ENCODE measurements at regions not wholly inside any gene's neighbourhood (a gene's known extent, or its start where the extent isn't known, plus 50 kb on each side); places are given as distances from the start of the nearest gene placed in this dataset.

GRCh38 chr11:112366012-112366411, 105.4 kb upstream of the PLET1 start:
- no peak overlapping the region for H3K4me3 ChIP-seq (ENCODE audit: low read depth, low read length)
- TF ChIP-seq, protein P1, sequence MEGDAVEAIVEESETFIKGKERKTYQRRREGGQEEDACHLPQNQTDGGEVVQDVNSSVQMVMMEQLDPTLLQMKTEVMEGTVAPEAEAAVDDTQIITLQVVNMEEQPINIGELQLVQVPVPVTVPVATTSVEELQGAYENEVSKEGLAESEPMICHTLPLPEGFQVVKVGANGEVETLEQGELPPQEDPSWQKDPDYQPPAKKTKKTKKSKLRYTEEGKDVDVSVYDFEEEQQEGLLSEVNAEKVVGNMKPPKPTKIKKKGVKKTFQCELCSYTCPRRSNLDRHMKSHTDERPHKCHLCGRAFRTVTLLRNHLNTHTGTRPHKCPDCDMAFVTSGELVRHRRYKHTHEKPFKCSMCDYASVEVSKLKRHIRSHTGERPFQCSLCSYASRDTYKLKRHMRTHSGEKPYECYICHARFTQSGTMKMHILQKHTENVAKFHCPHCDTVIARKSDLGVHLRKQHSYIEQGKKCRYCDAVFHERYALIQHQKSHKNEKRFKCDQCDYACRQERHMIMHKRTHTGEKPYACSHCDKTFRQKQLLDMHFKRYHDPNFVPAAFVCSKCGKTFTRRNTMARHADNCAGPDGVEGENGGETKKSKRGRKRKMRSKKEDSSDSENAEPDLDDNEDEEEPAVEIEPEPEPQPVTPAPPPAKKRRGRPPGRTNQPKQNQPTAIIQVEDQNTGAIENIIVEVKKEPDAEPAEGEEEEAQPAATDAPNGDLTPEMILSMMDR (IDR thresholded peaks at IDR 0.05; ENCODE audit: insufficient read depth, low read length) = no peak
- DNase-seq (ENCODE audit: low read depth) = no peak

DNA sequence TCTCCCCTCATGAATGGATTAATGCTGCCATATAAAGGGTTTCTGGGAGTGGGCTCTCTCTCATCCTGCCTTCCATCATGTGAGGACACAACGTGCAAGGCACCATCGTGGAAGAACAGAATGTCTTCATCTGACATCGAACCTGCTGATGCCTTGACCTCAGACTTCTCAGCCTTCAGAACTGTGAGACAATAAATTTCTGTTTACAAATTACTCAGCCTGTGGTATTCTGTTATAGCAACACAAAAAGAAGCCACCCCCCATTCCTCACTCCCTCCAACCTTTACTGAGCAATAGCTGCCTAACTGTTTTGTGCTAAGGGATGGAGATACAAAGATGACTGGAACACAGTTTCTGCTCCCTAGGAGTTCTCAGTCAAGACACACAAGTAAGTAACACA, 106.1 kb upstream of the PLET1 start:
- TF ChIP-seq, protein P1 (IDR thresholded peaks at IDR 0.05; ENCODE audit: insufficient read depth, low read length) = no peak
- no peak overlapping the region for H3K4me3 ChIP-seq (ENCODE audit: low read depth, low read length)
- DNase-seq (ENCODE audit: low read depth) = no peak

DNA sequence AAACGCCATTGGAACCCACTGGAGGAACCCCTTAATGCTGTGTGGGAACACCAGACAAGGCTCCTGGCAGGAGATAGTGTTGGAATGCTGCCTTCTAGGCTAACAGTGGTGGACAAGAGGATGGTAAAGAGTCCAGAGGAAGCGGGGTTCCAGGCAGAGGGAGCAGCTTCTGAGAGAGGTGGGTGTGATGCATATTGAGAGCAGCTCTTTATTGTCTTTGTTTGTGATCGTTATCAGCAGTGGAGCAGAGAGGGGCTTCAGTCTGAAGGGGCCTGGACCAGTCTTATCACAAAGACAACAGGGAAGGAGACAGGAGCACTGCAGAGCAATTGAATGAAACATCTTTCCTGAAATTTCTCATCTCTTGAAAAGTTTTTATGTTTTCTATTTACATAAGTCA, 106.8 kb upstream of the PLET1 start:
- no peak for DNase-seq (ENCODE audit: low read depth)
- TF ChIP-seq, protein P1 (IDR thresholded peaks at IDR 0.05; ENCODE audit: insufficient read depth, low read length) = no peak
- no peak overlapping the region for H3K4me3 ChIP-seq (ENCODE audit: low read depth, low read length)

- H3K4me3 ChIP-seq (ENCODE audit: low read depth, low read length) = no peak overlapping the region
- TF ChIP-seq, protein P1 (IDR thresholded peaks at IDR 0.05; ENCODE audit: insufficient read depth, low read length) = no peak
Measured at GRCh38 chr11:112367895-112368294, 107.2 kb upstream of the PLET1 start.

DNA sequence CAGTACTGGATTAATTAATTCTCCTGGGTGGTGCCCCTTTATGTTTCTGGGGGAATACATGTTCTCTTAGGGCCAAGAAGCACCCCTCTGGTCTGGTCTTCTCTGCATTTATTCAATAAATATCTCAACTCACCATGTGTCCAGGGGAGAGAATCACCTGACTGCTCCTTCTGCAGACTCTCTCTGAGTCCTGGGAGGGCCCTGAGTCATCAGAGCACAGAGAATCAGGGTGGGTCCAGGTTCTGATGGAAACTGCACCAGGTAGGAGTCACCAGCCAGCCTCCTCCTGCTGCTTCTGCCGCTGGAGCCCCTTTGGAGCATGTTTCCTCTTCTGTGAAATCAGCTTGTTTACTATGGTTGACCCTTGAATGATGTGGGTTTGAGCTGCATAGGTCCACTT, 107.7 kb upstream of the PLET1 start:
- TF ChIP-seq, protein P1 (IDR thresholded peaks at IDR 0.05; ENCODE audit: insufficient read depth, low read length) = no peak
- DNase-seq (ENCODE audit: low read depth) = no peak
- no peak overlapping the region for H3K4me3 ChIP-seq (ENCODE audit: low read depth, low read length)

More at GRCh38 chr11:112367895-112368294, 107.2 kb upstream of the PLET1 start:
- DNase-seq (ENCODE audit: low read depth) = no peak

DNA sequence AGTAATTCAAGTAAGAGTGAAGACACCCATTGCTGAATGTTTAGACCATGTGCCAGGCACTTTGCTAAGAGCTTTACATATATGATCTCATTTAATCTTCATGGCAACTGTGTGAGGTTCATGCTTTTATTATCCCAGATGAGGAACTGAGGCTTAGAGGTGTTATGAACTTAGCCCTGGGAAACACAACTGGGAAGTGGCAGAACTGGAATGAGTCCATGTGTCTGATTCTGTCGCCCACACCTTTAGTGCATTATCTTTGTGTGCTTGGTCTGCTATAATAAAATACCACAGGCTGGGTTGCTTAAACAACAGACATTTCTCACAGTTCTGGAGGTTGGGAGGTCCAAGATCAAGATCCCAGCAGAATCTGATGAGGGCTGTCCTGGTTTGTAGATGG, 108.7 kb upstream of the PLET1 start:
- no peak overlapping the region for H3K4me3 ChIP-seq (ENCODE audit: low read depth, low read length)
- DNase-seq (ENCODE audit: low read depth) = no peak
- TF ChIP-seq, protein P1 (IDR thresholded peaks at IDR 0.05; ENCODE audit: insufficient read depth, low read length) = no peak

DNA sequence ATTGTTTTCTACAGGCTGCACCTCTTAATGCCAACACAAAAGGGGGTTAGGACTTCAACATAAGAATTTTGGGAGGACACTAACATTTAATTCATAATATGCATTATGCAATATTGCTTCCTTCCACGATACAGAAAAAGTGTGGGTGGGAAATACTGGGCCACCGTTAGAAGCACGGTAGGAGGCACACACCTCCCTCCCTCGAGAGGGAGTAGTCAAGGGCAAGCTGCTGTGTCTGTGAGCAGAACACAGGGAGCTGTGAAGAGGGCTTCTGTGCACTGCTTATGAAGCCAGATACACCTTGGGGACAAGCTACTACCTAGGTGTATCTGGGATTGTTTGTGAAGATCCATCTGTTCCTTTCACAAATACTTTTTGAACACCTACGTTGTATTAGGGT, 109.3 kb upstream of the PLET1 start:
- DNase-seq (ENCODE audit: low read depth) = no peak
- no peak overlapping the region for H3K4me3 ChIP-seq (ENCODE audit: low read depth, low read length)
- TF ChIP-seq, protein P1 (IDR thresholded peaks at IDR 0.05; ENCODE audit: insufficient read depth, low read length) = no peak
